ENCODE measurements at regions not wholly inside any gene's neighbourhood (a gene's known extent, or its start where the extent isn't known, plus 50 kb on each side); places are given as distances from the start of the nearest gene placed in this dataset.

GRCh38 chr12:5262885-5263284, 169.0 kb upstream of the NTF3 start:
- no peak overlapping the region for H3K4me3 Mint-ChIP-seq
- no peaks in the 10 kb centered on the region for H3K27me3 Mint-ChIP-seq
- H3K36me3 ChIP-seq (ENCODE audit: insufficient read depth, low read length) = no peaks in the 10 kb centered on the region
- ATAC-seq (ENCODE audit: poor library complexity) = no peak
- no peaks in the 10 kb centered on the region for H3K9me3 Mint-ChIP-seq
- no peaks in the 10 kb centered on the region for H3K4me1 Mint-ChIP-seq (ENCODE audit: low read depth)
- H3K36me3 Mint-ChIP-seq (ENCODE audit: low read depth) = no peaks in the 10 kb centered on the region
- no peaks in the 10 kb centered on the region for H3K4me1 ChIP-seq (ENCODE audit: insufficient read depth, low read length)
- no peak overlapping the region for H3K27ac ChIP-seq (ENCODE audit: low read depth in 1 of 2, low read length in 2 of 2)
- ChIA-PET POLR2A (no interaction called here), CTCF (no interaction called here)
- intact Hi-C loops (cut with DNase I, micrococcal nuclease) = no loop called here
- H3K4me3 ChIP-seq (ENCODE audit: low read length) = no peak overlapping the region
- no peaks in the 10 kb centered on the region for H3K27me3 ChIP-seq (ENCODE audit: control insufficient read depth in 1 of 2, insufficient read depth in 2 of 2, low read length in 2 of 2)
- no peak for TF ChIP-seq CTCF (IDR thresholded peaks at IDR 0.05)
- DNase-seq = no peak
- no peak overlapping the region for H3K27ac Mint-ChIP-seq
- no peaks in the 10 kb centered on the region for H3K9me3 ChIP-seq (ENCODE audit: control insufficient read depth in 1 of 2, insufficient read depth in 1 of 2, low read length in 2 of 2)

GRCh38 chr12:5264006-5264405, 167.9 kb upstream of the NTF3 start:
- intact Hi-C loops (cut with DNase I, micrococcal nuclease) = no loop called here
- H3K9me3 Mint-ChIP-seq = no peaks in the 10 kb centered on the region
- H3K4me3 Mint-ChIP-seq = no peak overlapping the region
- H3K4me1 ChIP-seq (ENCODE audit: insufficient read depth, low read length) = no peaks in the 10 kb centered on the region
- CTCF ChIA-PET = no interaction called here
- no peak for ATAC-seq (ENCODE audit: poor library complexity)
- H3K36me3 ChIP-seq (ENCODE audit: insufficient read depth, low read length) = no peaks in the 10 kb centered on the region
- no peak for DNase-seq
- no peaks in the 10 kb centered on the region for H3K27me3 Mint-ChIP-seq
- no peaks in the 10 kb centered on the region for H3K4me1 Mint-ChIP-seq (ENCODE audit: low read depth)
- no peak for TF ChIP-seq CTCF (IDR thresholded peaks at IDR 0.05)
- H3K27me3 ChIP-seq (ENCODE audit: control insufficient read depth in 1 of 2, insufficient read depth in 2 of 2, low read length in 2 of 2) = no peaks in the 10 kb centered on the region
- H3K4me3 ChIP-seq (ENCODE audit: low read length) = no peak overlapping the region
- no peaks in the 10 kb centered on the region for H3K36me3 Mint-ChIP-seq (ENCODE audit: low read depth)
- H3K27ac ChIP-seq (ENCODE audit: low read depth in 1 of 2, low read length in 2 of 2) = no peak overlapping the region
- POLR2A ChIA-PET = no interaction called here
- no peak overlapping the region for H3K27ac Mint-ChIP-seq
- H3K9me3 ChIP-seq (ENCODE audit: control insufficient read depth in 1 of 2, insufficient read depth in 1 of 2, low read length in 2 of 2) = no peaks in the 10 kb centered on the region

- Mint-ChIP-seq H3K4me1 (ENCODE audit: low read depth) (no peaks in the 10 kb centered on the region), H3K27ac (no peak overlapping the region), H3K9me3 (no peaks in the 10 kb centered on the region), H3K27me3 (no peaks in the 10 kb centered on the region), H3K4me3 (no peak overlapping the region), H3K36me3 (ENCODE audit: low read depth) (no peaks in the 10 kb centered on the region)
- H3K27me3 ChIP-seq (ENCODE audit: control insufficient read depth in 1 of 2, insufficient read depth in 2 of 2, low read length in 2 of 2) = no peaks in the 10 kb centered on the region
- intact Hi-C loops (cut with DNase I, micrococcal nuclease) = no loop called here
- H3K4me1 ChIP-seq (ENCODE audit: insufficient read depth, low read length) = no peaks in the 10 kb centered on the region
- H3K9me3 ChIP-seq (ENCODE audit: control insufficient read depth in 1 of 2, insufficient read depth in 1 of 2, low read length in 2 of 2) = no peaks in the 10 kb centered on the region
- ChIA-PET CTCF (no interaction called here), POLR2A (no interaction called here)
- no peak overlapping the region for H3K4me3 ChIP-seq (ENCODE audit: low read length)
- no peaks in the 10 kb centered on the region for H3K36me3 ChIP-seq (ENCODE audit: insufficient read depth, low read length)
- H3K27ac ChIP-seq (ENCODE audit: low read depth in 1 of 2, low read length in 2 of 2) = no peak overlapping the region
- no peak for DNase-seq
- TF ChIP-seq CTCF (IDR thresholded peaks at IDR 0.05) = no peak
- no peak for ATAC-seq (ENCODE audit: poor library complexity)
These were observed 164.1 kb upstream of the NTF3 start for GRCh38 chr12:5267603-5268423.

Data from CD4-positive, alpha-beta T cell (primary cell).